WTC11 (cell line): ENCODE measurements at regions not wholly inside any gene's neighbourhood (a gene's known extent, or its start where the extent isn't known, plus 50 kb on each side); places are given as distances from the start of the nearest gene placed in this dataset.

Source experiments
- ATAC-seq: fragments of 200-7000 bp; cut with Tn5 transposase; 2 replicates; pipeline ENCODE4 v1.10.0; 2021; ENCODE audit warnings: mild to moderate bottlenecking, moderate library complexity
- CTCF ChIA-PET: fragments of 300-600 bp; sonication (Branson Sonifier 250); formaldehyde crosslinking; loops from one replicate; lab custom pipeline; 2021; ENCODE audit warnings: antibody characterized with exemption; lab: Charles Lee
- POLR2A ChIA-PET: fragments of 350-600 bp; sonication (Branson Sonifier 250); formaldehyde crosslinking; loops from one replicate; lab custom pipeline; 2021; ENCODE audit warnings: antibody characterized with exemption; lab: Charles Lee
- DNase-seq: peaks from one replicate; pipeline ENCODE4 v3.0.0; 2021; ENCODE audit warnings: low spot score
- H3K27ac Mint-ChIP-seq: 2 replicates; pipeline ENCODE4 v1.8.0; 2021; ENCODE audit warnings: mixed read lengths
- H3K27me3 Mint-ChIP-seq: 2 replicates; pipeline ENCODE4 v1.8.0; 2021; ENCODE audit warnings: low read depth, mild to moderate bottlenecking, moderate library complexity, mixed read lengths
- H3K36me3 Mint-ChIP-seq: 2 replicates; pipeline ENCODE4 v1.8.0; 2021; ENCODE audit warnings: mixed read lengths
- H3K4me1 Mint-ChIP-seq: 2 replicates; pipeline ENCODE4 v1.8.0; 2022; ENCODE audit warnings: mixed read lengths
- H3K4me3 Mint-ChIP-seq: 2 replicates; pipeline ENCODE4 v1.8.0; 2021; ENCODE audit warnings: mild to moderate bottlenecking, moderate library complexity, mixed read lengths
- H3K9me3 Mint-ChIP-seq: 2 replicates; pipeline ENCODE4 v1.8.0; 2021; ENCODE audit warnings: mixed read lengths
- AFF4 ChIP-seq: sonication (generic); formaldehyde crosslinking; IDR thresholded peaks from 2 replicates; pipeline ENCODE4 v1.8.1; 2023; ENCODE audit warnings: mild to moderate bottlenecking, missing genetic modification reagents, borderline replicate concordance
- E2F1 ChIP-seq: sonication (generic); formaldehyde crosslinking; IDR thresholded peaks from 2 replicates; pipeline ENCODE4 v1.8.0; 2022; ENCODE audit warnings: mild to moderate bottlenecking, missing genetic modification reagents
- ELF4 ChIP-seq: sonication (generic); formaldehyde crosslinking; IDR thresholded peaks from 2 replicates; pipeline ENCODE4 v1.8.1; 2022; ENCODE audit warnings: low read depth, mild to moderate bottlenecking, moderate library complexity, missing genetic modification reagents
- EMX1 ChIP-seq: fragments of 250-450 bp; sonication (Bioruptor Pico); IDR thresholded peaks from 2 replicates; pipeline ENCODE4 v1.8.0; 2021; ENCODE audit warnings: mild to moderate bottlenecking
- FOXJ3 ChIP-seq: sonication (generic); formaldehyde crosslinking; IDR thresholded peaks from 2 replicates; pipeline ENCODE4 v1.9.0; 2021; ENCODE audit warnings: missing genetic modification reagents, mild to moderate bottlenecking, borderline replicate concordance
- FOXK1 ChIP-seq: sonication (generic); formaldehyde crosslinking; IDR thresholded peaks from 2 replicates; pipeline ENCODE4 v1.8.0; 2022; ENCODE audit warnings: mild to moderate bottlenecking, moderate library complexity, missing genetic modification reagents
- FOXP4 ChIP-seq: sonication (generic); formaldehyde crosslinking; IDR thresholded peaks from 2 replicates; pipeline ENCODE4 v1.8.0; 2022; ENCODE audit warnings: mild to moderate bottlenecking, missing genetic modification reagents
- GABPB1 ChIP-seq: sonication (generic); formaldehyde crosslinking; IDR thresholded peaks from 2 replicates; pipeline ENCODE4 v1.8.1; 2023; ENCODE audit warnings: mild to moderate bottlenecking, missing genetic modification reagents
- KAT7 ChIP-seq: sonication (generic); formaldehyde crosslinking; IDR thresholded peaks from 2 replicates; pipeline ENCODE4 v1.8.1; 2023; ENCODE audit warnings: missing genetic modification reagents, mild to moderate bottlenecking, borderline replicate concordance
- MAX ChIP-seq: sonication (generic); formaldehyde crosslinking; IDR thresholded peaks from 2 replicates; pipeline ENCODE4 v1.8.0; 2022; ENCODE audit warnings: mild to moderate bottlenecking, missing genetic modification reagents
- OVOL2 ChIP-seq: fragments of 250-450 bp; sonication (Bioruptor Pico); IDR thresholded peaks from 2 replicates; pipeline ENCODE4 v1.9.0; 2021; ENCODE audit warnings: mild to moderate bottlenecking, borderline replicate concordance
- PRRX2 ChIP-seq: fragments of 250-450 bp; sonication (Bioruptor Pico); IDR thresholded peaks from 2 replicates; pipeline ENCODE4 v1.8.0; 2021; ENCODE audit warnings: mild to moderate bottlenecking
- SMAD3 ChIP-seq: sonication (generic); formaldehyde crosslinking; IDR thresholded peaks from 2 replicates; pipeline ENCODE4 v1.8.0; 2022; ENCODE audit warnings: missing genetic modification reagents, mild to moderate bottlenecking, borderline replicate concordance
- SMAD4 ChIP-seq: sonication (generic); formaldehyde crosslinking; IDR thresholded peaks from 2 replicates; pipeline ENCODE4 v1.8.0; 2022; ENCODE audit warnings: mild to moderate bottlenecking, missing genetic modification reagents
- SOX15 ChIP-seq: fragments of 250-450 bp; sonication (Bioruptor Pico); IDR thresholded peaks from 2 replicates; pipeline ENCODE4 v1.9.0; 2021; ENCODE audit warnings: mild to moderate bottlenecking
- SP1 ChIP-seq: sonication (generic); formaldehyde crosslinking; conservative IDR thresholded peaks from 2 replicates; pipeline ENCODE4 v1.8.1; 2022; ENCODE audit warnings: missing genetic modification reagents
- TCF7 ChIP-seq: sonication (generic); formaldehyde crosslinking; IDR thresholded peaks from 2 replicates; pipeline ENCODE4 v1.8.0; 2022; ENCODE audit warnings: mild to moderate bottlenecking, low read depth, missing genetic modification reagents, moderate library complexity
- TEAD4 ChIP-seq: sonication (generic); formaldehyde crosslinking; IDR thresholded peaks from 2 replicates; pipeline ENCODE4 v1.8.0; 2022; ENCODE audit warnings: mild to moderate bottlenecking, missing genetic modification reagents
- TP53 ChIP-seq: sonication (generic); formaldehyde crosslinking; IDR thresholded peaks from 2 replicates; pipeline ENCODE4 v1.8.1; 2023; ENCODE audit warnings: mild to moderate bottlenecking, missing genetic modification reagents
- USF2 ChIP-seq: sonication (generic); formaldehyde crosslinking; IDR thresholded peaks from 2 replicates; pipeline ENCODE4 v1.8.1; 2023; ENCODE audit warnings: mild to moderate bottlenecking, missing genetic modification reagents, moderate library complexity
- ZNF263 ChIP-seq: sonication (generic); formaldehyde crosslinking; IDR thresholded peaks from 2 replicates; pipeline ENCODE4 v1.8.1; 2022; ENCODE audit warnings: low read depth, mild to moderate bottlenecking, moderate library complexity, missing genetic modification reagents
- ZNF396 ChIP-seq: fragments of 250-450 bp; sonication (Bioruptor Pico); IDR thresholded peaks from 2 replicates; pipeline ENCODE4 v1.8.0; 2021; ENCODE audit warnings: mild to moderate bottlenecking, moderate library complexity, borderline replicate concordance
- ZNF416 ChIP-seq: fragments of 250-450 bp; sonication (Bioruptor Pico); IDR thresholded peaks from 2 replicates; pipeline ENCODE4 v1.9.0; 2021; ENCODE audit warnings: mild to moderate bottlenecking, inconsistent platforms
- ZNF423 ChIP-seq: fragments of 250-450 bp; sonication (Bioruptor Pico); IDR thresholded peaks from 2 replicates; pipeline ENCODE4 v2.1.2; 2022; ENCODE audit warnings: mild to moderate bottlenecking, moderate library complexity

GRCh38 chrX:10051866-10052480 lies 84.8 kb downstream of the CLDN34 start:
- CTCF ChIA-PET, result no interaction called here
- H3K27ac Mint-ChIP-seq, result no peak overlapping the region
- TF ChIP-seq PRRX2 (CRISPR knock-in tag), result no peak
- TF ChIP-seq ZNF263 (CRISPR knock-in tag), result no peak
- no peak for TF ChIP-seq TEAD4 (CRISPR knock-in tag)
- no peak for TF ChIP-seq ELF4 (CRISPR knock-in tag)
- TF ChIP-seq FOXJ3 (CRISPR knock-in tag), result no peak
- TF ChIP-seq EMX1 (CRISPR knock-in tag), result no peak
- no peak for TF ChIP-seq SMAD4 (CRISPR knock-in tag)
- no peak for TF ChIP-seq AFF4
- TF ChIP-seq, all 79 proteins: peak for 0
- Mint-ChIP-seq H3K9me3 (peaks cover 5% of the 10 kb centered on the region), H3K4me1 (peaks cover 55% of the 10 kb centered on the region), H3K27me3 (no peaks in the 10 kb centered on the region), H3K36me3 (peaks cover 8% of the 10 kb centered on the region), H3K4me3 (no peak overlapping the region)
- POLR2A ChIA-PET, result no interaction called here
- ATAC-seq (no peak), DNase-seq (no peak)

- ATAC-seq (no peak), DNase-seq (no peak)
- Mint-ChIP-seq H3K27ac (no peak overlapping the region), H3K36me3 (peaks cover 8% of the 10 kb centered on the region), H3K9me3 (peaks cover 5% of the 10 kb centered on the region), H3K4me3 (no peak overlapping the region), H3K4me1 (peaks cover 47% of the 10 kb centered on the region), H3K27me3 (no peaks in the 10 kb centered on the region)
- TF ChIP-seq SOX15 (CRISPR knock-in tag) (no peak), E2F1 (CRISPR knock-in tag) (no peak), ZNF396 (CRISPR knock-in tag) (no peak), TEAD4 (CRISPR knock-in tag) (no peak), MAX (no peak), EMX1 (CRISPR knock-in tag) (no peak), TP53 (CRISPR knock-in tag) (no peak), OVOL2 (CRISPR knock-in tag) (no peak), SMAD3 (CRISPR knock-in tag) (no peak), KAT7 (CRISPR knock-in tag) (no peak), ZNF423 (no peak), GABPB1 (CRISPR knock-in tag) (no peak), TCF7 (no peak), SP1 (no peak), FOXP4 (CRISPR knock-in tag) (no peak), FOXK1 (CRISPR knock-in tag) (no peak), USF2 (no peak), ZNF416 (CRISPR knock-in tag) (no peak)
- ChIA-PET CTCF (no interaction called here), POLR2A (no interaction called here)
Measured at GRCh38 chrX:10052906-10053625, 85.9 kb downstream of the CLDN34 start.
